ENCODE measurements at regions not wholly inside any gene's neighbourhood (a gene's known extent, or its start where the extent isn't known, plus 50 kb on each side); places are given as distances from the start of the nearest gene placed in this dataset.
A peak's percentile ranks its signal among the peaks of the same experiment; 100 is the strongest.

DNA sequence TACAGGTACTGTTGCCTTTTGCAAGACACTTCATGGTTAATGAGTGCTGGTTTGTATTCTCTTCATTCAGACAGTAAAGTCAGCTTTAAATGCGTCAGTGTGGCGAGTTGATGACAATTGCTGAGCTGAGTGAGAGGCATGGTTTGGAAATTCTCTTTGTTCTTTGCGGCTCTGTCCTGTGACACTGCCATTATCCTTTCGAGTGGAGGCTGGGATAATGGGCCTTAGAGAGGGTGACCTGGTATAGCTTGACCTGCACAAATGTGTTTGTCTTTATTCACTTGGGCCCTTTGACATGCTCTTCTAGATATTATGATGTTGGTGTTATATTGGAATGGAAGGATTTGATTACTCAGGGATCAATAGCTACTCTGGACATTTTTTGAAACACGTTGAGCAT is 208.5 kb upstream of the FAT1 start:
- peaks cover 11% of the 10 kb centered on the region for H3K9me3 ChIP-seq (ENCODE audit: control insufficient read depth, low read length)
- H3K27ac ChIP-seq (ENCODE audit: low read depth, low read length, severe bottlenecking), result no peak overlapping the region
- 79 to 84% methylated on average over 4 of the region's 5 CpGs for WGBS, 2 experiments (ENCODE audit: insufficient coverage in 2 of 2)
- no peak overlapping the region for H3K4me3 ChIP-seq (ENCODE audit: extremely low read depth, insufficient read depth, low read length, poor library complexity, severe bottlenecking)
- H3K36me3 ChIP-seq (ENCODE audit: control insufficient read depth, insufficient read depth, low read length), result no peaks in the 10 kb centered on the region
- peaks cover 11% of the 10 kb centered on the region for H3K4me1 ChIP-seq (ENCODE audit: control insufficient read depth, insufficient read depth, low read length, poor library complexity, severe bottlenecking)

DNA sequence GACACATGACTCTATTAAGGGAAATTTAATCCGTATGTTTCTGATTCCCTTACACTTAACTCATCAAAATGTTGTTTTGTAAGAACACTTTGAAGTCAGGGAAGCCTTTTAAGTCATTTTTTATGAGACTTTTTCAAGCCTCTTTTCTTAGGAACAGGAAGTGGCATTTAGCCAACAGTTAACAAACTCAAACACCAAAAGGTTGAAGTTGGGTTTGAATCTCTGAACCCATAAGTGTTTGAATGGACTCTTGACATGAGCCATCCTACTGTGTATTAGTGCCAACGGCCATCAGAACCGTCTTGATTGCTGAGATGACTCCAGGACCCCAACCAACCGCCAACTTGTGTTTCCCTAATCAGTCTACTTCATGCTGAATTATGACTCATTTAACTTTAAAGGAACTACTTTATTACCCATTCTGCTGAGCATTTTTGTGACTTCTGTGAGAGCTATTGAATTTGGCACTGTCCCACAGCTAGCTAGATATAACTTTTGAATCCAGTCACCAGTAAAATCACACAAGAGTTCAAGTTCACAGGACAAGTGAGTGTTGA is 209.1 kb upstream of the FAT1 start:
- H3K4me3 ChIP-seq (ENCODE audit: extremely low read depth, insufficient read depth, low read length, poor library complexity, severe bottlenecking), result no peak overlapping the region
- peaks cover 11% of the 10 kb centered on the region for H3K9me3 ChIP-seq (ENCODE audit: control insufficient read depth, low read length)
- H3K27ac ChIP-seq (ENCODE audit: low read depth, low read length, severe bottlenecking), result no peak overlapping the region
- H3K36me3 ChIP-seq (ENCODE audit: control insufficient read depth, insufficient read depth, low read length), result no peaks in the 10 kb centered on the region
- peaks cover 11% of the 10 kb centered on the region for H3K4me1 ChIP-seq (ENCODE audit: control insufficient read depth, insufficient read depth, low read length, poor library complexity, severe bottlenecking)
- WGBS, 2 experiments (ENCODE audit: insufficient coverage in 2 of 2), result 92 to 93% methylated on average over 2 to 3 of the region's 4 CpGs

DNA sequence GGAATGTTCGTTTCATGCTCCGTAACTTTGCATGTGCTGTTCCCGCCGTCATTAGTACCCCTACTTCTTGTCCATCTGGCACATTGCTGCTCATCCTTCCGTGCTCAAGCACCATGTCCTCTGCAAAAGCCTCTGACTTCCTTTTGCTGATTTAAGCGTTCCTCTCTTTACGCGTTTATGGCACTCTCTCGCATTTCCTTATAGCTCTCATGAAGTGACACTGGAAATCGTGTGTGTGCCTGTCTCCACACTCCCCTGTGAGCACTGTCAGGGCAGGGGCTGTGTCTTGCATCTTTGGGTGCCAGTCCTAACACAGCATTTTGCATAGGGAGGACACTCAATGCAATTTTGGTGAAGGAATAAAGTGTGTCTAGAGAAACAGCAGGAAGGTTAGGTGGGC is 210.6 kb upstream of the FAT1 start:
- H3K4me3 ChIP-seq (ENCODE audit: extremely low read depth, insufficient read depth, low read length, poor library complexity, severe bottlenecking), result no peak overlapping the region
- H3K27ac ChIP-seq (ENCODE audit: low read depth, low read length, severe bottlenecking), result no peak overlapping the region
- H3K4me1 ChIP-seq (ENCODE audit: control insufficient read depth, insufficient read depth, low read length, poor library complexity, severe bottlenecking), result peaks cover 11% of the 10 kb centered on the region
- peaks cover 11% of the 10 kb centered on the region for H3K9me3 ChIP-seq (ENCODE audit: control insufficient read depth, low read length)
- no peaks in the 10 kb centered on the region for H3K36me3 ChIP-seq (ENCODE audit: control insufficient read depth, insufficient read depth, low read length)
- WGBS, 2 experiments (ENCODE audit: insufficient coverage in 2 of 2), result 91 to 94% methylated on average over 10 of the region's 10 CpGs

DNA sequence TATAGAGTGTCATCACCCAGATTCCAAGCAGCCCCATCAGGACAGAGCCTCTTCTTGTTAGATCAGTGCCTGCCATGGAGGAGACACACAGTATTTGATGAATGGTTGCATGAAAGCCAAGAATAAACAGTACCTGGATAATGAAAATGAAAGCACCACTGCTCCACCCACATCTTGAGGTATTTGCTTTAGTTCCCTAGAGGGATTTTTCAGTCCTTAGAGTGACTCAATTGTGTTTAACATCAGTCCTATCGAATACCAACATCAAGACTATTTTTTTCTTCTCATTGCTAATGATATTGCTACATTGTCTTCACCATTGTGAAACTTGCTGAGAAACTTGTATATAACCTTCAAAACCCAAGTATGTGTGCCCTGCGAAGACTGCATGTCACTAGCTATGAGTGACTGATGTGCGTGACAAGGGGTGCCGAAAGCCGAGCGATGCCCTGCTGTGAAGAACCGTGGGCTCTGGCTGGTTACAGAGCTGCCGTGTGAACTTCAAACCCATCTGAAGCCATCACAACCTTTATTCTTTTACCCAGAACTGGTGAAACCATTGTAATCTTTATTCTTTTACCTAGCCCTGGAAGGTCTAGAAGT is 211.3 kb upstream of the FAT1 start:
- peaks cover 11% of the 10 kb centered on the region for H3K4me1 ChIP-seq (ENCODE audit: control insufficient read depth, insufficient read depth, low read length, poor library complexity, severe bottlenecking)
- peaks cover 11% of the 10 kb centered on the region for H3K9me3 ChIP-seq (ENCODE audit: control insufficient read depth, low read length)
- H3K27ac ChIP-seq (ENCODE audit: low read depth, low read length, severe bottlenecking), result no peak overlapping the region
- WGBS, 2 experiments (ENCODE audit: insufficient coverage in 2 of 2), result 90 to 97% methylated on average over 5 to 8 of the region's 8 CpGs
- no peaks in the 10 kb centered on the region for H3K36me3 ChIP-seq (ENCODE audit: control insufficient read depth, insufficient read depth, low read length)
- H3K4me3 ChIP-seq (ENCODE audit: extremely low read depth, insufficient read depth, low read length, poor library complexity, severe bottlenecking), result no peak overlapping the region

DNA sequence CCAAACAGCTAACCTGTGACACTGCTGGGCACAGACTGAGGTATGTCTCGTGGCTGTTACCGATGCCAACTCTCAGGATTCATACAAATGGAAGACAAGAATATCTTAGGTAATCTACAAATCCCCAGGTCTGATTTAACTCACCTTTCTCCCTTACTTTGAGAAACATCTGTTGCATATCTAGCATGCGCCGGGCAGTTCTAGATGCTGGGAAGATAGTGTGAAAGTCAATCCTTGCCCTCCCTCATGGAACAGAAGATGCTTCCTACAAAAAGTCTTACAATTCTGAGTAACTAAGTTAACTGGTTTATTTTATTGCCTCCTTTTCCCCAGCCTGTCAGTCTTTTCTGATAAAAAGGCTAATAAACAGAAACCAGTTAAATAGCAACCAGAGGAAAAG is 212.2 kb upstream of the FAT1 start:
- peaks cover 11% of the 10 kb centered on the region for H3K4me1 ChIP-seq (ENCODE audit: control insufficient read depth, insufficient read depth, low read length, poor library complexity, severe bottlenecking)
- WGBS, 2 experiments (ENCODE audit: insufficient coverage in 2 of 2), result 83 to 100% methylated on average over 2 to 4 of the region's 4 CpGs
- peak overlapping the region; percentile 88 for H3K27ac ChIP-seq (ENCODE audit: low read depth, low read length, severe bottlenecking)
- peaks cover 6% of the 10 kb centered on the region for H3K9me3 ChIP-seq (ENCODE audit: control insufficient read depth, low read length)
- no peaks in the 10 kb centered on the region for H3K36me3 ChIP-seq (ENCODE audit: control insufficient read depth, insufficient read depth, low read length)
- no peak overlapping the region for H3K4me3 ChIP-seq (ENCODE audit: extremely low read depth, insufficient read depth, low read length, poor library complexity, severe bottlenecking)

DNA sequence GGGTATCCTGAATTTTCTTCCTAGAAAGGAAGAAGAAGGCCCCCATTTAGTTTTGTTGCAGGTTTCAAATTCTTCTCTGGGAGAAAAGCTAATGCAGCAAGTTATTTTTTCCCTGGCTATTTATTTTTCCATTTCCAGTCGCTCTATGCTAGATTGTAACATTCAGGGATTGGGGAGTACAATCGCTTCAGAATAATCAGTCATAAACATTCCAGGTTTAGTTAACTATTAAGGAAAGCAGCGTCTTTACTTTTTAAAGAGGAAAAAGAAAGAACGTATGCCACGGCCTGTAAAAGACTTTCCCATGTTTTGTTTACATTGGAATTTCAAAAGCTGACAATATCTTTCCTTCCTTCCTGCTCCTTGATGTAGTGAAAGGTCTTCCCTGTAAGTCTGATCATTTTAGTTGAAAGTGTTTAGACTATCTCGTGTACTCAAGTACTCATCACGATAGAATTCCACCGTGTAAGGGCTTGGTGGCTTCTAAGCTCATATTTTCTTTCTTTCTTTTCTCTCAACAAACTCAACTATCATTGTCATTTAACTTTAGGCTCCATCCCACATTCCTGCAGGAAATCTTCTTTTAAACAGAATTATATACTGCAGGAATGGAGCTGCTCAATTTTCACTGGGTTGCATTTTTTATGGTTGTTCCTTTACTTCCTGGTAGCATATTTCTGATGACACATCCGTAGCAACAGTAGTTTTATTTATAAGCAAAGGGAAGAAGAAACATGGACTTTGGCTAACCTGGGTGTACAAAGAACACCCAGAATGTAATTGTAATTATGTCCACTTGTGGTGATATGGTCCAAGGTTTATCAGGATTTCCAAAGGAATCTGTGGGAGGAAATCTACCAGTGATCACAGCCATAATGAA is 213.1 kb upstream of the FAT1 start:
- WGBS, 2 experiments (ENCODE audit: insufficient coverage in 2 of 2), result 73 to 79% methylated on average over 4 to 6 of the region's 9 CpGs
- Histone ChIP-seq H3K4me3 (ENCODE audit: extremely low read depth, insufficient read depth, low read length, poor library complexity, severe bottlenecking) (no peak overlapping the region), H3K36me3 (ENCODE audit: control insufficient read depth, insufficient read depth, low read length) (no peaks in the 10 kb centered on the region), H3K4me1 (ENCODE audit: control insufficient read depth, insufficient read depth, low read length, poor library complexity, severe bottlenecking) (peaks cover 11% of the 10 kb centered on the region), H3K27ac (ENCODE audit: low read depth, low read length, severe bottlenecking) (peak overlapping the region; percentile 88), H3K9me3 (ENCODE audit: control insufficient read depth, low read length) (peaks cover 3% of the 10 kb centered on the region)

DNA sequence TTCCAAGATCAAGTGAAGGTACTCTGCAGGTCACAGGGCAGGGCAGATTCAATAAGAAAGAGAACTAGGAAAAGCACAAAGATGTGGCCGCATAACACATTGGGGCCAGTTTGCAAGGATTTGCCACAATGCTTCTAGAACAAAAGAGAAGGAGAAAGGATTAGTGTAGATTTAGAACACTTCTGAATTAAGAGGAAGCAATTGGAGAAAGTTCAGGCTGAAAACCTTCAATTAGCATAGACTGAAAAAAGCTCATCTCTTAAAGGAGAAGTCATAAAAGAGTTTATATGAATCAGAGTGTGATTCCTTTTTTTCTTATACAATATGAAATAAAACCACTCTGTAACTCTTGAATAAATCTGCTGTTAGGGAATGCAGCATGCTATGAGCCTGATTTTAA is 215.6 kb upstream of the FAT1 start:
- Histone ChIP-seq H3K27ac (ENCODE audit: low read depth, low read length, severe bottlenecking) (no peak overlapping the region), H3K4me3 (ENCODE audit: extremely low read depth, insufficient read depth, low read length, poor library complexity, severe bottlenecking) (no peak overlapping the region), H3K4me1 (ENCODE audit: control insufficient read depth, insufficient read depth, low read length, poor library complexity, severe bottlenecking) (peaks cover 22% of the 10 kb centered on the region), H3K9me3 (ENCODE audit: control insufficient read depth, low read length) (no peaks in the 10 kb centered on the region), H3K36me3 (ENCODE audit: control insufficient read depth, insufficient read depth, low read length) (no peaks in the 10 kb centered on the region)
- 60 to 87% methylated on average over 1 of the region's 1 CpG for WGBS, 2 experiments (ENCODE audit: insufficient coverage in 2 of 2)

DNA sequence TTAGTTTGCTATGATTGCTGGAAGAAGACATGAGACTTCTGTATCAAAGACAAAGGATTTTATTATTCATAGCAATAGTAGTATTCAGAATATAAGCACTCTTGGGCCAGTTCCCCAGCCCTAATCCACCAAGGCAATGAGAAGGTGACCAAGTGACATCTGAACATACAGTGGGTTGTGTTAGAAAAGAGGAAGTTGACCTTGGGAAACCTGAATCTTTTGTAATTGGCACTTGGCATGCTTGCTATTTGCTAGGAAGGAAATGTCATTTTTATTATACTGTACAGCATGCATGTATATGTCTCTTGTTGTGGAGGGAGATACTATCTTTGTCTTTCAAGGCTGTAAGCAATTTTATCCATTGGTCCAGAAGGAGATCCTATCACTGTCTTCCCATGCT is 216.1 kb upstream of the FAT1 start:
- H3K27ac ChIP-seq (ENCODE audit: low read depth, low read length, severe bottlenecking), result no peak overlapping the region
- H3K4me1 ChIP-seq (ENCODE audit: control insufficient read depth, insufficient read depth, low read length, poor library complexity, severe bottlenecking), result peaks cover 22% of the 10 kb centered on the region
- no peak overlapping the region for H3K4me3 ChIP-seq (ENCODE audit: extremely low read depth, insufficient read depth, low read length, poor library complexity, severe bottlenecking)
- no peaks in the 10 kb centered on the region for H3K9me3 ChIP-seq (ENCODE audit: control insufficient read depth, low read length)
- no peaks in the 10 kb centered on the region for H3K36me3 ChIP-seq (ENCODE audit: control insufficient read depth, insufficient read depth, low read length)

DNA sequence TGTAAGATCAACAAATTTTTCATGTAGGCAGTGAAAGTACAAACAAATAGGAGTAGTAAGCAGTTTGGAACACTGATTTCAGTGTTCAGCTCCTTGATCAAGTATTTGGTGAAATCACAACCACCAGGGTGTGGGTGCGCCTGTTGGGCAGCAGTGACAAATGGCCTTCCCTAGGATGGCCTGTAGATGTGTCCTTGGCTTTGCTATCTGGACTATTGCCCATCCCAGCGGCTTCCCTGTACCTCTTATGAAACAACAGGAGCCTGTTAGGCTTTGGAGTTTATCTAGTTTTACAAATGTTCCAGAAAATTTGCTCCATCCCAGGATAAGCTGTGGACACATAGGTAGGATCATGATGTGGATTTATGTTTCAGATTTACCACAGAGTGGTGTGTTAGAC is 216.8 kb upstream of the FAT1 start:
- WGBS, 2 experiments (ENCODE audit: insufficient coverage in 2 of 2), result 91 to 93% methylated on average over 1 to 2 of the region's 2 CpGs
- Histone ChIP-seq H3K36me3 (ENCODE audit: control insufficient read depth, insufficient read depth, low read length) (no peaks in the 10 kb centered on the region), H3K4me3 (ENCODE audit: extremely low read depth, insufficient read depth, low read length, poor library complexity, severe bottlenecking) (no peak overlapping the region), H3K4me1 (ENCODE audit: control insufficient read depth, insufficient read depth, low read length, poor library complexity, severe bottlenecking) (peaks cover 22% of the 10 kb centered on the region), H3K9me3 (ENCODE audit: control insufficient read depth, low read length) (no peaks in the 10 kb centered on the region), H3K27ac (ENCODE audit: low read depth, low read length, severe bottlenecking) (no peak overlapping the region)

DNA sequence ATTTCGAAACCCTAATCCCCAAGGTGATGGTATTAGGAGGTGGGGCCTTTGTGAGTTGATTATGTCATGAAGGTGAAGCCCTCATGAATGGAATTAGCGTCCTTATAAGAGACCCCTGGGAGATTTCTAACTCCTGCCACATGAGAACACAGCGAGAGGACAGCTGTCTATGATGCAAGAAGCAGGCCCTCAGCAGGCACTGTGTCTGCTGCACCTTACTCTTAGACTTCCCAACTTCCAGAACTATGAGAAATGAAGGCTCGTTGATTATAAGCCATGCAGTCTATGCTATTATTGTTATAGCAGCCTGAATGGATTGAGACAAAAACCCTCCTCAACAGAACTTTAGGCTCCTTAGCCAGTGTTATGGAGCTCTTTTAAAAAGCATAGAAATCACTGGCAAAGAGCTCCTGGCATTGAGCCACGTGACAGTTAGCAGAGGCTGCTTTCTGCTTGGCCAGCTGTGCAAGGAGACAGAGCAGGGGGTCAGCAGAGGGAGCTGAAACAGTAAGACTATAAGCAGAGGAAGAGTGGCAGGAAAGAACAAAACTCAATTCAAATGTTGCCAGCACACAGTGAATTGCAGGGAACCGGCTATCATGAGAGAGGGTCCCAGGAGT is 219.2 kb upstream of the FAT1 start:
- Histone ChIP-seq H3K4me1 (ENCODE audit: control insufficient read depth, insufficient read depth, low read length, poor library complexity, severe bottlenecking) (peaks cover 23% of the 10 kb centered on the region), H3K27ac (ENCODE audit: low read depth, low read length, severe bottlenecking) (peak overlapping the region; percentile 33), H3K36me3 (ENCODE audit: control insufficient read depth, insufficient read depth, low read length) (no peaks in the 10 kb centered on the region), H3K4me3 (ENCODE audit: extremely low read depth, insufficient read depth, low read length, poor library complexity, severe bottlenecking) (no peak overlapping the region), H3K9me3 (ENCODE audit: control insufficient read depth, low read length) (no peaks in the 10 kb centered on the region)
- 78 to 84% methylated on average over 4 of the region's 6 CpGs for WGBS, 2 experiments (ENCODE audit: insufficient coverage in 2 of 2)
